COLO668 (cell line): ENCODE measurements at regions not wholly inside any gene's neighbourhood (a gene's known extent, or its start where the extent isn't known, plus 50 kb on each side); places are given as distances from the start of the nearest gene placed in this dataset.
"Not testable (repeated sequence)": the region's sequence is repeated elsewhere in the genome, so short reads cannot be mapped to it uniquely, and the experiment has no call there.

Experiments used
- DNase-seq: peaks from one replicate; lab custom pipeline; 2025; ENCODE audit not compliant: unreplicated experiment; lab: John Stamatoyannopoulos, UW

DNA sequence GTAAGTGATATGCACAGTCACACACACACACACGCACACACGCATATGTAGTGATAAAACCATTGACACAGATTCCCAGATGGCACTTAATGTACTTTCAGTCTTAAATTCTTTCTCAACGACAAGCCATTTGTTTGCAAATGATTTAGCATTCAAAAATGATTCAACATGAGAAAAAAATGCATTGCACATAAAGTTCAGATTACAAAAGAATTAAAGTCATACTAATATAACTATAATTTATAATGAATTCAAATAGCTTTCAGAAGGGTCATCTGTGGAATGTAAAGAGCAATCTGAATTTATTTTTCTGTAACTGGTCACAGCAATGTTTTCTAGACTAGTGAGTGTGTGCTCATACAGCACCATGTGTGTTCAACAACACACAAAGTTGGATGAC is 521.6 kb upstream of the ZNF337 start:
- no peak for DNase-seq

DNA sequence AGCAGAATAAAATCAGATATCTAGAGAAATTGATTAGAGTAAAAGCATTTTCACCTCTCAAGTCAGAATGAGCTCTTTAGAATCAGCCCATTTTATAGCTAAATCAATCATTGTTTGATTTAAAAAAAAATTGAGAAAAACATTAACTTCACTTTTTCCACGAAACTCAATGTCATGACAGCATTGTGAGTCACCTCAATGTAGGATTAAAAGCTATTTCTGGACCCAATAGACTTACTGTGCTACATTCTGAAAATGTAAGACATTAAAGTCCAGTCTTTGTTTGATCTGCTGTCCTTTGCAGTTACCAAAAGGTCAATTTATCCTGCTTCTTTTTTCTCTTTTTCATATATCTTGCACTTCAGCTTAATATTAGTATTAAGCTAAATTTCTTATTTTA is 519.4 kb upstream of the ZNF337 start:
- DNase-seq = no peak

DNA sequence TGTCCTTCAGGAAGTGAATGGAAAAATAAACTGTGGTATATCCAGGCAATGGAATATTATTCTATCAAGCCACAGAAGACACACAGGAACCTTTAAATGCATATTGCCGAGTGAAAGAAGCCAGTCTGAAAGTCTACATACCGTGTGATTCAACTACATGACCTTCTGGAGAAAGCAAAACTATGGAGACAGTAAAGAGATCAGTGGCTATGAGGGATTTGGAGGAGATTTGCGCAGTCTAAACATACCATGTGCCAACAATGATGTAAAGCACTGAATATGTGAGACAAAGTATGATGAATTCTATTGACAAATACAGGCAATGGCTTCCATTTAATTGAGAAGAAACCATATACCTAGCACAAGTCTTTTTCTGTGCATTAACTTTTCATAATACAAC is 518.3 kb upstream of the ZNF337 start:
- no peak for DNase-seq

DNA sequence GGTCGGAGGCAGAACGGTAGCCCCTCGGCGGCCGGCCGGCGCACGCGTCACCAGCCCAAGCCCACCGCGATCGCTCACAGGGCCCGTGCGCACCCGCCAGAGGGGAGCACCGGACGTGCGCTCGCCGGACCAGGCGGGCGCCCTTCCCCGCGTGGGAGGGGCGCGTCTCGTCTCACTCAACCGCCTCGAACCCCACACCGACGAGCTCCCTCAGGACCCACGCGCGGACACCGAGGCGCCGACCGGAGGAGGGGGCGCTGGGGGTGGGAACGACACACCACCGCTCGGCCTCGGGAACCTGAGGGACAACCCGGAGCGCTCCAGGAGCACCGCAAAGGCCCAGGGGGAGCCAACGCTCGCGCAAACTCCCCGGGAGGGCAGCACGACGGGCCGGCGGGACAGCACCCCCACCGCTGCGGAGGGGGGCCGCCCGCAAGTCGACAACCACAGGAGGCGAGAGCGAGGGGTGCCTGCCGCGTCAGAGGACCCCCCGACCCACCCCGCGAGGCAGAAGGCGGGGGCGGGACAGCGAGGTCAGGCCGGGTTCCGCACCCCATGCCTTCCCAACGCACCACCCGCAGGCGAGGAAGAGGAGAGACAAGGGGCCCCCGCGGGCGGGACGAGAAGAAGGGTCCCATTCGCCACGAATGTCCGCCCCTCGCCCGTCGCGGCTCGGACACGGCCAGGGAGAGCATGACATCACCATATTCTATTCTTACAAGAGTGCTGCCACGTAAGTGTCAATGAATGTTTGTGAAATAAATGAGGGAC is 512.7 kb upstream of the ZNF337 start:
- DNase-seq = no peak

DNA sequence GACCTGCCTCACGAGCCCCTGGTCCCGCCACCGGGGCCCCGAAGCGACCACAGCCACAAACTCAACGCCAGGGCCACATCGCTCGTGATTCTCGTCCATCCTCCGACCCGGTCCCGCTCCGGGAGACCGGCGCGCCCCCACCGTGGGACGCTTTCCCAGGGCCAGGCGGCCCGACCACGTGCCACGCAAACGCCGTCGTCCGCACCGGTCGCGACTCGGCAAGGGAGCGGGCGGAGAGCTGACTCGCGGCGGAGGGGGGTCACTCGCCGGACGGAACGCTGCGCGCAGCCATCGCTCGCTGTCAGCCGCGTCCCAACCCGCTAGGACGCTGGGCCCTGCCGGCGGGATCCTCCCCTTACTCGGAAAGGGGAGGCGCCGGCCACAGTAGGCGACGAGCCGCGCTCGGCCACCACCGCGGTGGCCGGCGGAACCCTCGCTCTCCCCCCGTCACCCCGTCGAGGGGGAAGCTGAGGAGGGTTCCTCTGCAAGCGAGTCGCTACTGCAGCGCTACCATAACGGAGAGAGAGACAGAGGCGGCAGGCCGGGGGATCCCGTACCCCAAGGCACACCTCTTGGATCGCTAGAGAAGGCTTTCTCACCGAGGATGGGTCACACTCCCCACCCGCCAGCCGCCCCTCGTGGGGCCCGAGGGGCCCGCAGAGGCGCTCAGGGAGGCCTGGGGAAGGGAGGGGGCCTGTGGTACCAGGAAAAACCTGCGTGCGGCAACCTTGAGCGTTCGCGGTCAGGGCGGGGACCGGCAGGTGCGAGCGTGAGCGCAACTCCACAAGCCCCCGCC is 511.8 kb upstream of the ZNF337 start:
- DNase-seq = no peak

DNA sequence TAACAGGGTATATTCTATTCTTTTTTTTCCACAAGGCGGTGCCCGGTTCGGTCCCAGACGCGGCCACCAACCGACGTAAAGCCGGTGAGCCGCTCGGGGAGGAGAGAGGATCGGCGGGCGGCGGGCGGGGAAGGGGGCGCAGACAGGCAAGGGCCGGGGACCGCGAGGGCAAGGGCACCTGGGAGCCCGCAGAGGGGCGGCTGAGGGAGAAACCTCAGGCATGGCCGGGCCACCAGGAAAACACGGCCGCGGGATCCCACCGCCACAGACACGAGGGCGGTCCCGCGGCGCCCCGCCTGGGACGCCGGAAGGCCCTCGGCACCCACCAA is 511.3 kb upstream of the ZNF337 start:
- DNase-seq = not testable (repeated sequence)

DNA sequence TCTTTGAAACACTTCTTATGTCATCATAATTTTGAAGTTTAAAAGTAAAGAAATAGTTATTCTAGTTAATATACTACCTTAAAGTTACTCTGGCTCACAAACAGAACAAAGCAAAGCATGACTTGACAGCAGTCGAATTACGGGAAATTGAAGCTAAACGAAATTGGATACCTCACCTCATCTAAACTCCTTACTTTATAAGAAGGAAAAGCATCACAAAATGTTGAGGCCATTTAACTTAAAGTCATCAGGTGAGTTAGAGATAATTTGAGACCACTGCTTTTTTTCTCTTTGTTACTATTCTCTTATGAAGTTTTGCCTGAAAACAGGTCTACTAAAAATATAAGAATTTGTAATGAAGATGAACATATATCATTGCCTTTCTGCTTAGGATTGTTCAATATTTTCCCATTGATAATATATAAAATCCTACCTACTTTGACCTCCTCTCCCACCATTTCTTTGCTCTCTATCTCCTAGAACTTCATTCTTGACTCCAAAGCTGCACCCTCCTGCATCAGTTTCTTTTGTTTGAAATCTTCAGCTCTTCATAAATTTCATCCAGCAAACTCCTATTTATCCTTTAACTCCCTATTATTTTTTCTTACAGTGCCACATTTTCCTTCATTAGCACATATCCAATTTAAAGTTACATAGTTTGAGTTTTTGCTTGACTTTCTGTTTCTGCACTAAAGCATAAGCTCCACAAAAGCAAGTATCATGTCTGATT is 510.7 kb upstream of the ZNF337 start:
- no peak for DNase-seq

DNA sequence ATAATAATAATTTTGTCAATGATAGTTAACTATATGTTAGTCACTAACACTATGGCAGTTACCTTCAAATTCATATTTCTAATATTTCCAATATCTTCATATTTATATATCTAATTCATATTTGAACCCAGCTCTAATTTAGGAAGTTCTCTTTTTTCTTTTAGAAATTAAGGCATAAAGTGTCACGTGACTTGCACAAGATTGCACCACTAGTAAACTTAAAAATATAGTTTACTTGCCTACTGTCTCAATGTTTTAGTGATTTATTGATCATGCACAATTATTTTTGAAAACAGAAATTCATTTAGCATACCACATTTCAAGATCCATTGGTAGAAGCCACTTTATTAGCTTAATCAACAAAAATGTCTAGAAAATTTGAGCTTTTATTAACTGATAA is 508.7 kb upstream of the ZNF337 start:
- no peak for DNase-seq

DNA sequence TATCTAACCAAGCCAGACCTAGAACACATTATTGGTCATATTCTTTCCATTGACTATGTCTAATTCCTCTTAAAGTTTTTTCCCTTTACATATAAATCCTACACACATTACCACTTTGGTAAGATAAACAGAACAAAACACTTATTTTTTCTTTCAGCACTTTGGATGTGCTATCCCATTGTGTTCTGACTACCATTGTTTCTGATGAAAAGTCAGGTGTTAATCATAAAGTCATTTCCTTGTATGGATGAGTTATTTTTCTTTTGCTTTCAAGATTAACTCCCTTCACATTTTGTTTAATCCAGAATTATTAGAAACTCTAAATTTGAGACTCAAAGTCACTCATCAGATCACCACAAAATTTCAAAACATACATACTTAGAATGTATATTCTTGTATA is 504.4 kb upstream of the ZNF337 start:
- DNase-seq = not testable (repeated sequence)

DNA sequence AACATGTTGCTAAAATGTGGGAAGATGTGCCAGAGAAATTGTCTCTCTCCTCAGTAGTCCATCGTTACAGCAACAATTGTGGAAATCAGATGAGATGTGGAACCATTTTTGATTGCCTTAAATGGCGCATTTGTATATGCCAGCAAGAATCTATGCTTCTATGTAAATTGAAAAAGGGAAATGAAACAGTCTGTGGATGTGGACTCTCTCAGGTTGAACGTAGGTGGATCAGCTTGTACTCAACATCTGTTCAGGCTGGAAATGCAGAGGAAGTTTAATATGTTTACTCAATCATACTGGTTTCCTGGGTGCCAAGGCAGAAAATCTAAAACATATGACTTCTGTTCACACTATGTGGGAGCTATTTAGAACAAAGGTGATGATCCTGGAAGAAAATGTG is 490.7 kb upstream of the ZNF337 start:
- DNase-seq = not testable (repeated sequence)

DNA sequence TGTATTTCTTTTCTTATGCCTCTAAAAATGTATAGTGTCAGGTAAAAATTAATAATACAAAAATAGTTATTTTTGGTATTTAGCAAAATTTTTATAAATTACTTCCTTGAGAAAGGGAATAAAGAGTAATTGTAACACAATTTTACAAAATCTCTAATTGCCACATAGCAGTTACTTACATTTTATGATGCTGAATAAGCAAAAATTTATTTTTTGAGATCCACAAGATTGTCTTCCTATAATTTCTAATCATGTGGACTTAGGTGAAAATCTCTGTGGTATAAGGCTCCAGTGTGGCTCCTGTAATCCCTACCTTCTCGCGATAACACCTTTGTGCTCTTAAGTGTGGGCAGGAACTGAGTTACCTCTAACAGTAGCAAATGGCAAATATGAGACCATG is 487.1 kb upstream of the ZNF337 start:
- DNase-seq = not testable (repeated sequence)

DNA sequence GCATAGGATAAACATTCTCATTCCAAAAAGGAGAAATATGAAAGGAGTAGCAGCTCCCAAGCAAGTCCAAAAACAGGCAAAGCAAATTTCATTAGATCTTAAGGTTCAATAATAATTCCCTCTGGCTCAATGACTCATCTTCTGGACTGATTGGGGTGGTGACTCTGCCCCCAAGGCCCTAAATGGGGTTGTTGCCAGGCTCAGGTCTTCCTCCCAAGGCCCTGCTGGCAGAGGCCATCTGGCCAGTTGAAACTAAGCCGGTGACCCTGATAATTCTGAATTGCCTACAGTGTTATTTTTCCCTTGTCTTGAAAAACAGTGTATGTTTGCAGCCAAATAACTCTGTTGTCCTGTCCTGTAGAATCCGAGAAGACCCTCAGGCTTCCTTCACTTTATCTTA is 484.7 kb upstream of the ZNF337 start:
- DNase-seq = not testable (repeated sequence)

DNA sequence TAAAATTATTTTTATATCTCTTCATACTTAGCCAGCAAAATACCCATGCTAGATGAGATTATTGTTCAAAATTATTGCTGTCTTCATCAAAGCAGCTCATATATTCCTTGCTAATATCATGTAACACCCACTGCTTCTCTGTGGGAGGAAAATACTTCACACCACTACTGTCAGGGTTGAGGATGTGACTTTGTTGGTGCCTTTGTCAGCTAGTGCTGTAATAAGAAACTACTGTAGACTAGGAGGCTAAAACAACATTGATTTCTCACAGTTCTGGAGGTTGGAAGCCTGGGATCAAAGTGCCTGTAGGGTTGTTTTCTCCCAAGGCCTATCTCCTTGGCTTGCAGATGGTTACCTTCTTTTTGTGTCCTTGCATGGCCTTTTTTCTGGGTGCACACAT is 475.2 kb upstream of the ZNF337 start:
- not testable (repeated sequence) for DNase-seq

DNA sequence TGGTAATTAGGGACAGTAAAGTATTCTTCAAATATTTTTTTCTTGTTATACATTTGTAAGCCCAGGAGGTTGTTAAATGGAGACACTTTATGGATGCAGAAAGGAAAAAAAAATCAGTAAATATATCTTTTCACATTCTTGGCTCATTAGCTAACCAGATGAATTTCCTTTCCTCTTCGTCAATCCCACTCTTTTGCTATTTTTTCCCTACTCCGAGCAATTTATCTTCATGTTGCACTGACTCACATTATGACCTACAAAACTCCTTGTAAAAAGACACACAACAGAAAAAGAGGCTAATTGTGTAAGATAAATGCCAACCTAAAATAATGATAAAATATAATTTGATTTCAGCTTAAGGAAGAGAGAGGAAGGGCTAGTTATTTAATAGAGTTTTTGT is 472.9 kb upstream of the ZNF337 start:
- DNase-seq = no peak

DNA sequence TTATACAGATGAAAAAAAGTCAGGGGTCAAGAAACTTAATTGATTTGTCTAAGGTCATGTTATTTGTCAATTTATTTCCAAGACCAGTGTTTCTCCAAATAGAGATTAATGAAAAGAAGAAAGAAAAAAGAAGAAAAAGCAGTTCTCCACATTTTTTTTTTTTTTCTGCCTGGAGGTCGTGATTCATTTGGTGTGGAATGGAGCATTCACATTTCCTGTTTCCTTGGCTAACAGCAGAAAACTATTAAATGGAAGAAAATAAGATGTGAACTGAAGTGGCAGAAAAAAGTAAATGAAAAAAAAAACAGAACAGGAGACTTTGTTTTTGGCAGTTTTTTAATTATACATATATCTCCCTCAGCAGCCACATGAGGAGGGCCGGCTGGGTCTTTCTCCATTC is 470.8 kb upstream of the ZNF337 start:
- DNase-seq = no peak

DNA sequence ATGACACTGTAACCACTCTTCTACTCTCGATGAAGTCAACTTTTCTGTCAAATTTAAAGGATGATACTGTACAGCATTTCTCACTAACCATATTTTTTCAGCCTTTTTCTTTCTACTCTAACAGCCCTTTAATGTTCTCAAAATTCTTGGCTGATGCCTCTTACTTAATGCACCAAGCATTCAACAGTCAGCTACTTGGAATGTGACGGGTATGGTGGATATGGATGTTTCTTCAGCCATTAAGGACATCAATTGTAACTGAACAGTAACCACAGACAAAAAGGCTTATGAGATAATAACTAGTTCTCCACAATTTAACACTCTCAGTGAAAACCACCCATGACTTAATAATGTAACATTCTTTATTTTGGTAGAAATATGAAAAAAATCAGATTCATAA is 467.2 kb upstream of the ZNF337 start:
- DNase-seq = no peak

DNA sequence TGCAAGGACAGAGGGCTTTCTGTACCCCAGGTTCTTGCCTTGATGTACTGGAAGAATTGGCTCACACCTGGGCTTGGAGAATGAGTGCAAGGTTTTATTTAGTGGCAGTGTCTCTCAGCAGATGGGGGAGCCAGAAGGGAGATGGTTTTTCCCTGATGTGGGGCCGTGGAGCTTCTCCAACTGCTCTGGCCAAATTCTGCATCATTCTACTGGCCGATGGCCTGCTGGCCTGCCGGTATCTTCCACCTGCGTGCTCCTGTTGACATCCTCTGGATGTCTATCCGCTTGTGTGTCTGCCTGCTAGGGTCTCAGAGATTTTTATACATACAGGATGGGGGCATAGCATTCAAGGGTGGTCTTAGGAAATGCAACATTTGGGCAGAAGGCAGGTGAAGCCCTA is 466.5 kb upstream of the ZNF337 start:
- not testable (repeated sequence) for DNase-seq

DNA sequence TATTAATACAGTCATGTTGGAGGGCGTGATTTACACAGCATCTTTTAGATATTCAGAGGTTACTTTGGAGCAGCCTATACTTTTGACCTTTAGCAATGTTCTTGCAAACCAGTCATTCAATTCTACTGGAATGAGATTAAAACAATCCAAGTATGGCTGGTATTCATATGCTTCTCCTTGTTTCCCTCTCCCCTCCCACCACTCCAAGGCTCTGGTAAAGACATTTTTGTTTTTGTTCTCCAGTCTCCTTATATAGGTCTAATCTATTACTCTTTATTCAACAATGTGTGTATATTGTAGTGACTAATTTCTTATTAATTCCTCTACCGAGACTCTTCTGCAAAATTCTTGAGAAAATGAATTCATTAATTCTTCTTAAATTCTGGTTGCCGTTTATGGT is 465.1 kb upstream of the ZNF337 start:
- not testable (repeated sequence) for DNase-seq

DNA sequence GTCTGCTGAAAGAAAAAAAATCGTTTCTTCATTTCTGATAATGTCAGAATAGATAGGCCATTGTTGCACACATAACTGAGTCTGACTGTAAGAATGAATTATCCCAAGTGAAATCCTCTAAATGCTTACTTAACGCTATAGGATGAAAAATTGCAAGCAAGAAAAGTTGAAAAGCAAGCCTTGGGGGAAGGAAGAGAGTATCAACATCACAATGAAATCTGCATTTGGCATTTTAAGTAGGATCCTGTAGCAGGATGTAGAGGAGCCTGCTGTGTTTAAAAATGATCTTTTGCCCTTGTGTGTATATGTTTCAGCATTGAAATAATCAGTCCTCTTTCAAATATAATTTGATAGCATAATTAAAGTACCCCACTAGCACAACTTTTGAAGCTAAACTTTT is 464.3 kb upstream of the ZNF337 start:
- not testable (repeated sequence) for DNase-seq

DNA sequence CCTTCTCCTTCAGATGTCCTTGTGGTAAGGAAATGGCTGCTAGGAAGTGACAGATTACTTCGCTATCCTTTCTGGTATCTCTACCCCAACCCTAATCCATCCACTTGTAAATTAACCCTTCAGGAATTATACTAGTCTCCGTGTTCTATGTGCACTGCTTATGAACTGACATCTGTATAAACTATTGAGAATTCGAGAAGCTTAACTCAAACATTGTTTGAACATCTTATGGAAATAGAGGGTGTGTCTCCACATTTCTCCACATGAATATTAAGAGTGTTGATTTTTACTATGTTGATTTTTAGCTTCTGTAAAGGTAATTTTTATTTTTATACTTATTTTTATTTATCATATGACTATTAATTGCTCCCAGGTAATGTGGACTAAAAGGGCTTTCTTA is 457.6 kb upstream of the ZNF337 start:
- DNase-seq = no peak

DNA sequence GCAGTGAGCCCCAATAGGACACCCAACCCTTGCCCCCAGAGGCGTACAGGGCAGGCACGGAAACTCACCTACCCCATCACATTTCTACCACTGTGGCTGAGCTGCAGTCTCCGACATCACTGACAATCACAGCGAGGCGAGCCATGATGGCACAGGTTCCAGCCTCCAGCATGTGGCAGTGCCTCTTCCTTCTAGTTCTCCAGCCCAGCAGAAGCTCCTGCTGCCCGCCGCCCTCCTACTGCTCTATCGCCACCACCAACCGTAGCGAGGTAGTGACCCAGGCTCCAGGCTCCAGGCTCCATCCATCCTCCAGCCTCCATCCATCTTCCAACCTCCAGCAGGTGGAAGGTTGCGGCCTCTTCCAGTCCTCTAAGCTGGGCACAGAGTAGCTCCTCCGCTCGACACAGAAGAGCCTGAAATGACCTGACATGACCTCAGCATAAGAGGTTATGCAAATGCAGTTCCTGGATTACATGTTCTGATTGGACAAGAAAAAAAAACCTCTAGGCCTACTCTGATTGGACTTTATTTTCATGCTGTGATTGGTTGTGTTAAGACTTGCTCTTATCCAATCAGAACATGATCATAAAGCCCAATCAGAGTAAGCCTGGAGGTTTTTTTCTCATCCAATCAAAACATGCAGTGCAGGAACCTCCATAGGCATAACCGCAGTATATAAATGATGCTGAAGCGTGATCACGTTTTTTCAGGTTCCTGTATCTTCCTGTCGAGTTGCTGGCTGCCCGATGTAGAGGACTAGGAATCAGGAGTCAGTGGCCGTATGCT is 438.9 kb upstream of the ZNF337 start:
- DNase-seq = no peak
